Prostate gland (tissue), 2 donors: ENCODE measurements at regions not wholly inside any gene's neighbourhood (a gene's known extent, or its start where the extent isn't known, plus 50 kb on each side); places are given as distances from the start of the nearest gene placed in this dataset.

Experiments
- POLR2A ChIP-seq: fragments of 450-650 bp; IDR thresholded peaks from one replicate; pipeline ENCODE4 v1.6.1; 2016; ENCODE audit warnings: antibody characterized with exemption, mild to moderate bottlenecking
- POLR2AphosphoS5 ChIP-seq: sonication (generic); formaldehyde crosslinking; IDR thresholded peaks from one replicate; pipeline ENCODE4 v1.6.1; 2017; ENCODE audit warnings: antibody characterized with exemption
- TF ChIP-seq, protein P1 (sequence below), 4 experiments: fragments of 200-600 bp in 2 of 4; fragments of 450-650 bp in 2 of 4; sonication (generic) in 2 of 4; IDR thresholded peaks; 1 replicate in 3 of 4; 2 replicates in 1 of 4; pipeline ENCODE4 v1.5.1; 2016 to 2019; ENCODE audit warnings: antibody characterized with exemption in 4 of 4, mild to moderate bottlenecking in 2 of 4, moderate library complexity in 2 of 4

DNA sequence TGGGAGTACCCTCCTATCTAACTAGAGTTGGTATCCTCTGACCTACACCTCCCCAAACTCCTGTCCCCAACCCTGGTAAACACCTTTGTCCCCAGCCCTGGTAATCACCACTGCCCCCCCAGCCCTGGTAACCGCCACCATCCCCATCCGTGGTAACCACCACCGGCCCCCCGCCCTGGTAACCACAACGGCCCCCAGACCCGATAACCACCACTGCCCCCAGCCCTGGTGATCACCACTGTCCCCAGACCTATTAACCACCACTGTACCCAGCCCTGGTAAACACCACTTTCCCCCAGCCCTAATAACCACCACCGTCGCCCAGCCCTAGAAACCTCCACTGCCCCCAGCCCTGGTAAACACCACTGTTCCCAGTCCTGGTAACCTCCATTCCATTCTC lies 820.2 kb upstream of the SALL3 start:
- TF ChIP-seq, protein P1, sequence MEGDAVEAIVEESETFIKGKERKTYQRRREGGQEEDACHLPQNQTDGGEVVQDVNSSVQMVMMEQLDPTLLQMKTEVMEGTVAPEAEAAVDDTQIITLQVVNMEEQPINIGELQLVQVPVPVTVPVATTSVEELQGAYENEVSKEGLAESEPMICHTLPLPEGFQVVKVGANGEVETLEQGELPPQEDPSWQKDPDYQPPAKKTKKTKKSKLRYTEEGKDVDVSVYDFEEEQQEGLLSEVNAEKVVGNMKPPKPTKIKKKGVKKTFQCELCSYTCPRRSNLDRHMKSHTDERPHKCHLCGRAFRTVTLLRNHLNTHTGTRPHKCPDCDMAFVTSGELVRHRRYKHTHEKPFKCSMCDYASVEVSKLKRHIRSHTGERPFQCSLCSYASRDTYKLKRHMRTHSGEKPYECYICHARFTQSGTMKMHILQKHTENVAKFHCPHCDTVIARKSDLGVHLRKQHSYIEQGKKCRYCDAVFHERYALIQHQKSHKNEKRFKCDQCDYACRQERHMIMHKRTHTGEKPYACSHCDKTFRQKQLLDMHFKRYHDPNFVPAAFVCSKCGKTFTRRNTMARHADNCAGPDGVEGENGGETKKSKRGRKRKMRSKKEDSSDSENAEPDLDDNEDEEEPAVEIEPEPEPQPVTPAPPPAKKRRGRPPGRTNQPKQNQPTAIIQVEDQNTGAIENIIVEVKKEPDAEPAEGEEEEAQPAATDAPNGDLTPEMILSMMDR (IDR thresholded peaks at IDR 0.05): no peak
- TF ChIP-seq POLR2AphosphoS5: no peak
- TF ChIP-seq POLR2A: no peak
